H4 (cell line): ENCODE measurements at regions not wholly inside any gene's neighbourhood (a gene's known extent, or its start where the extent isn't known, plus 50 kb on each side); places are given as distances from the start of the nearest gene placed in this dataset.
A peak's percentile ranks its signal among the peaks of the same experiment; 100 is the strongest.

Experiments
- DNase-seq: peaks from one replicate; pipeline ENCODE4 v3.0.0-alpha.2; 2015; ENCODE audit warnings: low spot score

GRCh38 chr13:33624740-33625139, 193.2 kb upstream of the RFC3 start:
- no peak for DNase-seq

- no peak for DNase-seq
Observed at GRCh38 chr13:33626407-33626806, 191.5 kb upstream of the RFC3 start.

GRCh38 chr13:33628662-33629061, 189.3 kb upstream of the RFC3 start:
- DNase-seq, result no peak

GRCh38 chr13:33629605-33630360, 188.2 kb upstream of the RFC3 start:
- no peak for DNase-seq

- no peak for DNase-seq
Observed at GRCh38 chr13:33633701-33634545, 184.0 kb upstream of the RFC3 start.

- DNase-seq, result no peak
Observed at GRCh38 chr13:33634546-33634982, 183.4 kb upstream of the RFC3 start.

- no peak for DNase-seq
Observed at GRCh38 chr13:33636243-33636642, 181.7 kb upstream of the RFC3 start.

- no peak for DNase-seq
Observed at GRCh38 chr13:33636955-33637670, 180.8 kb upstream of the RFC3 start.

- no peak for DNase-seq
Observed at GRCh38 chr13:33637978-33638743, 179.8 kb upstream of the RFC3 start.

- no peak for DNase-seq
Observed at GRCh38 chr13:33639158-33639557, 178.8 kb upstream of the RFC3 start.

- DNase-seq, result no peak
Observed at GRCh38 chr13:33639626-33640080, 178.3 kb upstream of the RFC3 start.

- no peak for DNase-seq
Observed at GRCh38 chr13:33640832-33641231, 177.1 kb upstream of the RFC3 start.

- peak; percentile 14 for DNase-seq
Observed at GRCh38 chr13:33642374-33643065, 175.4 kb upstream of the RFC3 start.

GRCh38 chr13:33644581-33645543, 173.1 kb upstream of the RFC3 start:
- no peak for DNase-seq

- no peak for DNase-seq
Observed at GRCh38 chr13:33645591-33646554, 172.1 kb upstream of the RFC3 start.

GRCh38 chr13:33649212-33649878, 168.6 kb upstream of the RFC3 start:
- no peak for DNase-seq

GRCh38 chr13:33651766-33652165, 166.2 kb upstream of the RFC3 start:
- DNase-seq, result no peak

- no peak for DNase-seq
Observed at GRCh38 chr13:33657274-33657673, 160.7 kb upstream of the RFC3 start.
